ENCODE measurements at regions not wholly inside any gene's neighbourhood (a gene's known extent, or its start where the extent isn't known, plus 50 kb on each side); places are given as distances from the start of the nearest gene placed in this dataset.

GRCh38 chr14:78074561-78074960, 95.6 kb upstream of the NRXN3 start:
- DNase-seq, result no peak

GRCh38 chr14:78075033-78075432, 95.1 kb upstream of the NRXN3 start:
- no peak for DNase-seq

- no peak for DNase-seq
Measured at GRCh38 chr14:78075555-78076277, 94.5 kb upstream of the NRXN3 start.

GRCh38 chr14:78081245-78081644, 88.9 kb upstream of the NRXN3 start:
- no peak for DNase-seq

- DNase-seq, result no peak
Measured at GRCh38 chr14:78083837-78084236, 86.3 kb upstream of the NRXN3 start.

DNA sequence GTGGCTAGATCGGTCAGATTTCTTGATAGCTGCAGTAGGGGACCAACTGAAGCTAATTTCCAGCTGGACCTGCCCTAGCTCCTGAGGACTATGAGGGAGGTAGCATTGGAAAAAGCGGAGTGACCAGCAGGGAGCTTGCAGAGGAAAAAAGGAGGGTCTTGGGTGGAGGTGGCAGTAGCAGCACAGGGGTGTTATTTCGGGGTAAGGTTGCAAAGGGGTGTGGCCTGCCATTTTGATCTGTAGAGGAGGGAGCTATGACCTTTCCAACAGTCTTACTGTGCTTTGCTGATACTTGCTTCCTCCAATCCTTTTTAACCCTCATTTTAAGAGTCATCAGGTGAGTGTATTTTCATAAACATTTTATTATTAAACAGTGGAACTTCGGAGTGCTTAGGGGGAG, 83.8 kb upstream of the NRXN3 start:
- no peak for DNase-seq

DNA sequence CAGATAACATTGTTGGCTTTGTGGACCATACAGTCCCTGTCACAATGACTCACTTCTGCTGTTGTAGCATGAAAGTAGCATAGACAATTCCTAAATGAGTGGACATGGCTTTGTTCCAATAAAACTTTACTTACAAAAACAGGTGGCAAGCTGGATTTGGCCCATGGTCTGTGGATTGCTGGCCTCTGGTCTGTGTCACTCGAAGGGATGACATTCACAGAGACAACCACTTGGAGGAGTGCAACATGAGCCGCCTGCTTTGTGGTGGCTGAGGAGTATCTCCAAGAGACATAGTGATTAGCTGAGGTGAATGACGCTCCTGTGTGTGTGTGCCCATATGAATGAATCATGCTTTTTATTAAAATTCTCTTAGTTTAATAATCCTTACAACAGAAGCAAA, 81.3 kb upstream of the NRXN3 start:
- DNase-seq, result no peak

GRCh38 chr14:78090864-78091263, 79.3 kb upstream of the NRXN3 start:
- no peak for DNase-seq

DNA sequence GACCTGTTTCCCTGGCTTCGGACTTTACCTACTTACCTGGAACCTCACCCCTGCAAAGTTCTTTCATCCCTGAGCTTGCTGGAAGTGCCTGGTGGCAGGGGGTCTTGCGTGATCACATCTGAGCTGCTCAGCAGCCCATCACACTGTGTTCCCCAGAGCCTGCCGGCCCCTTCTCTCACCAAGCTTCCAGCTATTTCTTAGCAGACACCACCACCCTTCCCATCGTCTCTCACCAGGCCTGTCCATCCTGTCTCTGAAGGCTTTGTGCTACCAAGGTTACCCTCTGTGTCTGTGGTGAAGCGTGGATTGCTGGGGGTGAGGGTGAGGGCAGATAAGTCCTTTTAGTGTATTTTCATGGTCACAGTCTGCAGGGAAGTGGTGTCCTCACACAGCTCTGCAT, 78.8 kb upstream of the NRXN3 start:
- no peak for DNase-seq

- no peak for DNase-seq
Measured at GRCh38 chr14:78092040-78092439, 78.1 kb upstream of the NRXN3 start.

GRCh38 chr14:78103271-78103670, 66.9 kb upstream of the NRXN3 start:
- no peak for DNase-seq

GRCh38 chr14:78104160-78104559, 66.0 kb upstream of the NRXN3 start:
- DNase-seq, result no peak

- DNase-seq, result no peak
Measured at GRCh38 chr14:78104655-78105054, 65.5 kb upstream of the NRXN3 start.

DNA sequence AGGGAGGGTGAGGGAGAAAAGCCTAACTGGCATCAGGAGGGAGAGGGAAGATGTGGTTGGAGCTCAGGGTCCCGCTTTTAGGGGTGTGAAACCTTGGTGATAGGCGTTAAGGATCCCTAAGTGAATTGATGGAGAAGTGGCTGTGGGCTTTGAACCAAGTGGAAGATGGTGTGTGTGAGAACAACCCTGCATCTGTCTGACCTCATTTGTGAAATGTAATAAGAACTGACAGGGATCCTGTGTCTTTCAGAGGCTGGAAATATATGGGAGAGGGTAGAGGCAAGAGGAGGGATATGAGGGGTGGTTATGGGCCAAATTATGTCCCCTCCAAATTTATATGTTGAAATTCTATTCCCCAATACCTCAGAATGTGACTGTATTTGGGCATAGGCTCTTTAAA, 63.8 kb upstream of the NRXN3 start:
- DNase-seq, result no peak

DNA sequence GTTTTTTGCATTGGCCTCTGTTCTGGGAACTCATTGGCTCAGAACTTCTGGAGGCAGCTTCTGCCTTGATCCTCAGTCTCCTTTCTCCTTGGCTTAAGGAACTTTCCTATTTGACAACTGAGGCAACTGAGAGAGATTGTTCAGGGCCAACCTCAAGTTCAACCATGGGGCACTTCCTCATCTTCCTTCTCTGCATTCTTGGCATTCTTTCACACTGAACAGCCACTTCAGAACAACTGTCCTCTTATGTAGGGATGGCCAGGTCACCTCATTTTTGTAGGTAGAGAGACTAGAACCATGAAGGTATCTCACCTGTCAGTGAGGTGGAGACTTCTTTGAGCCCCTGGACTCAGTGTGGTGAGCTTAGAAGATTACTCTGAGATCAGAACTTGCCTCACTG, 63.0 kb upstream of the NRXN3 start:
- DNase-seq, result no peak

DNA sequence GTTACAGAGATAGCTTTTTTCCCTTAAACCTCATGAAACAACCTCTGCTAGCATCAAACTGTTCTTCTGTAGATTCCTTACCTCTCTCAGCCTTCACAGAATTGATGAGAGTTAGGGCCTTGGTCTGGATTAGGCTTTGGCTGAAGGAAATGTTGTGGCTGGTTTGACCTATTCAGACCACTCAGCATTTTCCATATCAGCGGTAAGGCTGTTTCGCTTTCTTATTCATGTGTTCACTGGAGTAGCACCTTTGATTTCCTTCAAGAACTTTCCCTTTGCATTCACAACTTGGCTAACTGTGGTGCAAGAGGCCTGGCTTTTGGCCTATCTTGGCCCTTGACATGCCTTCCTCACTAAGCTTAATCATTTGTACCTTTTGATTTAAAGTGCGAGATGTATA, 50.7 kb upstream of the NRXN3 start:
- DNase-seq, result no peak
